Fibroblast of gingiva (primary cell): ENCODE measurements at regions not wholly inside any gene's neighbourhood (a gene's known extent, or its start where the extent isn't known, plus 50 kb on each side); places are given as distances from the start of the nearest gene placed in this dataset.
"Not testable (repeated sequence)": the region's sequence is repeated elsewhere in the genome, so short reads cannot be mapped to it uniquely, and the experiment has no call there.

Source experiments
- DNase-seq: peaks from one replicate; pipeline ENCODE4 v3.0.0-alpha.2; 2011; ENCODE audit warnings: low read depth

DNA sequence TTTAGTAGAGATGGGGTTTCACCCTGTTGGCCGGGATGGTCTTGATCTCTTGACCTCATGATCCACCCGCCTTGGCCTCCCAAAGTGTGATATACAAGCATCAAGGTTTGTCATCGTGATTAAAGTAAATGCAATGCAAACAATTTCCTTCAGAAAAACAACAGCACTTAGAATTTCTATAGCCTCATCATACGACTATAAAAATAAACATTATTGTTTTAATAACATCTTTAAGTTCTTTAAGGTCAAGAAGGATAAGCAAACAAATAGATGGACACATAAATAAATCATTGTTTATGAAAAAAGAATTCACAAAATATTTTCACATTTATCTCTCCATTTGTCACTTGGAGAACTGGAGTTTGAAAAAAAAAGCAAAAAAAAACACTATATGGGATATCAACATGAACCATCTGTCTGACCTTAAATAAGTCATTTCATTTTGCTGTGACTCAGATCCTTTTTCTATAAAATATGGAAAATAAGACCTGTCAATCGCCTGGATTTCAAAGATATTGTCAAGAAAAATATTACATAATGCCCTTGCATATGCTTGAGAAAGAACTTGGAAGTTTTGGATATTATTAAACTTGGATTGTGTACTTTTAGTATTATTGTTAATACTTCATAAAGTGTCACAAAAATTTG lies 642.0 kb upstream of the KCNMB2 start:
- DNase-seq, result peak; percentile 19

DNA sequence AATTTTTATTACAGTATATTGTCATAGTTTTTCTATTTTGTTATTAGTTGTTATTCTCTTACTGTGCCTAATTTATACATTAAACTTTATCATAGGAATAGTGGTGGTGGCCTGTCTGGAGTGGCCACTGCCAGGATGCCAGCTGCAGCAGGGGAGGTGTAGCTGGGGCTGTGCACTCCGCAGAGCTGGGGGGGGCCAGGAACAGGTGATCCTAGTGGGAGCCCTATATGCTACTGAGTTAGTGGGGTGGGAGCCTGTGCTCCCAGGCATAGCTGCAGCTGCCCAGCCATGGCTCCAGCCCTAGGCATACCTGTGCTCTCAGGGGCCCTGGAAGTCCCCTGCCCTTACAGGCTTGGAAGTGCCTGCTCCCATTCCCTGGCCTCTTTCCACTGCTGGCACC lies 638.1 kb upstream of the KCNMB2 start:
- no peak for DNase-seq

DNA sequence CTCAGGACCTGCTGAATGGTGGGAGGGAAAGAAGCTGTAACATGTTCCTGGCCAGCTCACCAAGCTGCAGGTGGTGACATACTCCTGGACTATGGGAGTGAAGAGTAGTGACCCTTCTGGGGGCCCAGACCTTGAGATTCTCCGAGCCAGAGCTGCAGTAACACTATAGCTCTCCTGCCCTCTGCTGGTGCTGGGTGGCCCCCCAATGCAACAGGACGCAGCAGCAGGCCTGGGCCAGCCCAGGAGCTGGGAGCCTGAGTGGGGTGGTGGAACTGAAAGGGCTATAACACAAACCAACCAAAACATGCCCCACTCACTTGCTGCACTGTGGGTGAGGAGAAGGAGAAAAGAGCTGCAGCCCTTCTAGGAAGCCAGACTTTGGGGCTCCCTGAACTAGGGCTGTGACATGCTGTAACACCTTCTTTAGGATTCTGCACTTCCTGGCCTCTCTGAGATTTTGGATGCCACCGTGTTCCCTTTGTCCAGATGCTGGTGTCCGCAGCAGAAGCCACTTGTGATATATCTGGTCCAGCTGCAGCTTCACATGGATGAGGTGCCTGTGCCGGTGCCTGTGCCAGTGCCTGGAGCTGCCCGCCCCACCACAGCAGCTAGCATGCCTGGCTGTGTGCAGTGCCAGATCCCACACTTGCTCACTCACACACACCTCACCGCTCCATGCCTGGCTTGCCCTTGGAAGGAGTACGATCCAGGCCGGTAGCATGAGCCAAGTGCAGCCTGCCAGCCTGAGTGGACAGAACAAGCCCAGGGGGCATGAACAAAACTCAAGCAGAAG lies 636.8 kb upstream of the KCNMB2 start:
- DNase-seq, result no peak

DNA sequence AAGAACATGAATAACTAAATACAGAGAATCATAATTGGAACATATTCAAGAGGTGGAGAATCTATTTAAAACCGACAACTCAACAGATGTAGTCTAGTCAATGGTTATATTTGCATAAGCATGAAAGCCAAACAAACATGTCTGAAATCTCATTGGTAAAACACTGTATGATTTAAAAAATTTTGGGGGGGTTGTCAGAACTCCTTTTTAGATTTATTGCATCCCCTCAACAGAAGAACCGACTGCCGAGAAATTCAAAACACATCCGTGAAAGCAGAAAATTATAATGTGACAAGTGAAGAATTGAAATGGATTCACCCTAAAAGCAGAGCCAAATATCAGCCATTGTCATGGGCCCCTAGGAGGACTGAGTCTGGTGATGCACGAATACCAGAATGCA lies 633.4 kb upstream of the KCNMB2 start:
- no peak for DNase-seq

DNA sequence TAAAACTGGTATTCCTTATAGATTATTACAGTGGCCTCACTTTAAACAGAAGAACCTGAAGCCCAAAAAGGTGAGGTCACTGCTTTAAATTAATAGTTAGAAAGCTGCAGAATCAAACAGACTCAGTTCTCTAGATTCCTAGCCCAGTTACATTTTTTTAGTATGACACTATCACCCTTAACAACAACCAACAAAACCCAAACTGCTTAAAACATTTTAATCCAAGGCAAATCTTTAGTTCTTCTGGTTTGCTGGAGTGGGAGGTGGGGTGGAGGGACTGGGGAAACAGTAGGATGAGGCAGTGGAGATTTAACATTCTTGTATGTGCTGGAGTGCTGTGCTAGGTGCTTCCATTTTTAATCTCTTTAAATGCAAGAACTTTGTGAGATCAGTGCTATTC lies 631.6 kb upstream of the KCNMB2 start:
- peak; percentile 16 for DNase-seq

DNA sequence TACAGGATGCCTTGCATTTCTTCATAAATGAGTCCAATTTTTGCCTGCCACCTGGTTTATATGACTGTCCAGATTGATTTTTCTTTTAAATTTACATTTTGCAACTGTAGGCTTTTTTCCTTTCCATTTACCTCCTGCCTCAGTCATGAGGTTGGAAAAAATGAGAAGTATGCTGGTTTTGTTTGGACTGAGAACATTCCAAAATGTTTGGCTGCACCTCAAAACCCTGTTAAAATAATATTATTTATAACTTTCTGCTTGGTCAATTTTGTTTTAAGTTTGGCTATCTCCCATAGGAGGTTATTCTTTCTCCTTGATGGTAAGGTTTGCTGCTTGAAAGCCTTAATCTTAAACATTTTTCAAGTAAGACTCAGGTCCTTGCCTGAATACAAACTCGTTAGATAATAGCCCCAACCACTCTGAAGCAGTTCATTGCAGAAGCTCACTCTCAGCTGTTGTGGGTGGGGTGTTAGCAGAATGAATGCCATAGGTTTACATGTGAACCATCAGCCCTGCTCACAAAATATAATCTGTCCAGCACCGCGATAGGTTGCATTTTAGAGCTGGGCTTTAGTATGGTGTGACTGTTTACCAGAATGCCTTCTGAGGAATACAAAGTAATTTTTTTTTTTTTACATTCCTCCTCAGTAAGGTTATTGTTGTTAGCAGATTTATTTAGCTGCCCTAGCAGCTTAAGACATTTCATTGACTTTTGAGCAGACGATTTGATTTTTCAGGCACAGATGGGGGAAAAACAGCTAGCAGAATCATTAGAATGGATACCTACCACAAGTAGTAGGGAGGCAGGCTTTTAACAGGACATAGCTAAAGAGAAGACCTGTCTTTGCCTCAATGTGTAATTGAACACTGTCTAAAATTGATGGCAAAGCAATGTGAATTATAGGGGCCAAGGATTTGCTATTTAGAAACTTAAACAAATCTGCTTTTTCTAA lies 630.8 kb upstream of the KCNMB2 start:
- DNase-seq, result peak; percentile 95

DNA sequence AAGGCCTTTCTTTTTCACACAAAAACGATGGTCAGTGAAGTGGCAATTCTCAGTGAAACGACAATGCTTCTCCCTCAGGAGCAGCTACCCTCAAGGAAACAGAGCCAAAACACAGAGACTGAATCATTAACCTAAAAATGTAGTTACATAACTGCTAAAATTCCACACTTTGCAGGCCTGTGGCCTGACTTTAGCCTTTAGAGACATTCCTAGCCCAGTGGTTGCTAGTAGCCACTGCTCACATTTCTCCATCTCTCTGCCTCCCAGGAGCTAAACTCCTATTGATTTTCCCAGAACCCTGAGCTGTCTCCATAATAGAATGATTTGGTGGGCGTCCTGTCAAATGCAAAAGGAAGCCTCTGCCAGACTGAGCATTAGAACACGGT lies 630.1 kb upstream of the KCNMB2 start:
- DNase-seq, result peak; percentile 73

DNA sequence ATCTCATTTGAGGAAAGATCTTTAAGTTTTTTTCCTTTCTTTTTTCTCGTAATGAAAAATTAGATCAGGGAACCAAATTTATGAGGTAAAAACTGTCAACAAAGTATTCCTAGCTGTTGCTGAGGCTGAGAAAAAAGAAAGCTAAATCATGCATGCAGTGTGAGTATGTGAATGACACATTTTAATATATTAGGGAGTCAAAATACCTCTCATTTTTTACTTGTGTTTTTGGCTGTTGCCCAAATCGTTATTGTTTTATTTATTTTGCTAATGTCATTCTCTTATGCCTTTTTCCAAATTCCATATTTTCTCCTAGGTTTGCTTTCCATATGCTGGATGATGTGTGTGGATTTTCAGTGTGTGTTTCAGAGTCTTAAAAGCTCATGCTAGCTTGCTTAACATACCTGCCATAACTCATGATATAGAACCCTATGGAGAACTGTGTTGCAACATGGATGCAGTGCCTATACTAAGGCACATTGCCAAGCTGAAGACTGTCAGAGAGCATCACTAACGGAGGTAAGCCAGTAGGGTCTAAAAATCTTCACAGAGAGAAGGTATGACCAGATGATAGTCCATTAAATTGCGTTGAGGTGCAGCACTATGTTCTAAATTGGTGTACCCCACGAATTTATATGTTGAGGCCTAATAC lies 629.5 kb upstream of the KCNMB2 start:
- DNase-seq, result peak; percentile 14

DNA sequence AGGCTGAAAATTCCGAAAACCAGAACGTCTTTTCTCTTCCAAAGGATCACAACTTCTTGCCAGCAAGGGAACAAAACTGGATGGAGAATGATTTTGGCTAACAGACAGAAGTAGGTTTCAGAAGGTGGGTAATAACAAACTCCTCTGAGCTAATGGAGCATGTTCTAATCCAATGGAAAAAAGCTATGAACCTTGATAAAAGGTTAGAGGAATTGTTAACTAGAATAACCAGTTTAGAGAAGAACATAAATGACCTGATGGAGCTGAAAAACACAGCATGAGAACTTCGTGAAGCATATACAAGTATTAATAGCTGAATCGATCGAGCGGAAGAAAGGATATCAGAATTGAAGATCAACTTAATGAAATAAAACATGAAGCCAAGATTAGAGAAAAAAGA lies 626.7 kb upstream of the KCNMB2 start:
- not testable (repeated sequence) for DNase-seq

DNA sequence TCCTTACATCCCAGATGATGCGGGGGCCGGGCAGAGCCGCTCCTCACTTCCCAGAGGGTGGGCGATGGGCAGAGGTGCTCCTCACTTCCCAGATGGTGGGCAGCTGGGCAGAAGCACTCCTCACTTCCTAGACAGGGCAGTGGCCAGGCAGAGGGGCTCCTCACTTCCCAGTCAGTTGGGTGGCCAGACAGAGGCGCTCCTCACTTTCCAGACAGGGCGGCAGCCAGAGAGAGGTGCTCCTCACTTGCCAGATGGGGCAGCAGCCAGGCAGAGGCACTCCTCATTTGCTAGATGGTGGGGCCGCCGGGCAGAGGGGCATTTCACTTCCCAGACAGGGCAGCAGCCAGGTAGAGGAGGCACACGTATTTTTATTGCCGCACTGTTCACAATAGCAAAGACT lies 622.0 kb upstream of the KCNMB2 start:
- no peak for DNase-seq

DNA sequence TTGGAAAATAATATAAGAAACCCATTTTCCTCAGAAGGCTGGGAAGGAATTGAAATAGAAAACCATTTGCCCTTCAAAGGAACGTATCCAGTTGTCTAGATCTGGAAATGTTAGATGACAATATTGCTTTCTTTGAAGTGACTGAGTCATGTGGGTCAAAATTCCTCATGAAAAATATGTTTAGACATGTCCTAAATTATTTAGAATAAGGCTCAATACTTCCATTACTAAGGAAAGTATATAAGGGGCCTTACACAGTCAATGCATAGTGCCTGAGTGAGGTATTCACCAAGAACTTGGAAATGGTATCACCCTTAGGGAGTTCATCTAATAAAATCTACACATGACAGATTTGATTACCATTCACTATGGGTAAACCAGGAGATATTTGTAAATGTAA lies 619.8 kb upstream of the KCNMB2 start:
- DNase-seq, result no peak

DNA sequence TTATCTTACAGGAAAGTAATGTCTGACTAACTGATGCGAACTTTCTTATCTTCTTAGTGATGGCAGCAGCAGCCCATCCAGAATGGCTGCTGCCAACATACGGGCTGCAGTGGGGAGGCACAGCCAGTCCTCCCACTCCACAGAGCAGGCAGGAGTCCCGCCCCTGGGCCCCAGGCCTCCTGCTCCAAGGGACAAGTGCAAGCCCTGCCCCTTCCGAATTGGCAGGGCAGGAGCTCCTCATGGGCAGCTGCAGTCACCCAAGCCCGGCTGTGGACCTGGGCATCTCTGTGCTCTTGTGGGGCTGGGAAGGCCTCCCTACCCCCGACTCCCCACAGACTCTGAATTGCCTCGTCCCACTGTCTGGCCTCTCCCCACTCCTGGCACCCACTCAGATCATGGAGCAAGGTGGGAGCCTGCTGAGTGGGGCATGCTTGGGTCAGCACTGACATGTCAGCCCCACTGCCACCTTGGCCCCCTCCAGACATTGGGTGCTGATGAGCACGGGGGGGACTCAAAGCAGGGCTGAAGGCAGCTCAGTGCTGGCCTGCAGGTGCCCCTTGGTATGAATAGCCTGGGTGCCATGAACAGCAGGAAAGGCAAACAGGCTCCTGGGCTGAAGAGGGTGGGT lies 618.9 kb upstream of the KCNMB2 start:
- no peak for DNase-seq

DNA sequence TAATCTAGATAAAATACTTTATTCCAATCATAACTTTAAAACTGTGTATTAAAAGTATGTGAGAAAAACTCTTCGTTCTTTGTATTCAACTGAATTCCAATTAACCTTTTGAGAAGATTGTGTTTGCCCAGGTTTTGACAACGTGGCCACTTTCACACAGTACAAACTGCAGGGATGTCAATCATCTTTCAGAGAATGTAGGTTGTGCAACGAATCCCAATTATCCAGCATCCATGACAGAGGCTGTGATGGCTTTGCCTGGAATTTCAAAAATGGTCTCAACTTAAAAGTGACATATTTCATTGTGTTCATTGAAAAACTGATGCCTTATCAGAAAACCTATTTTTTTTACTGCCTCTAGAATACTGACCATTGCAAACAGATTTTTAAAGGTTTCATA lies 615.1 kb upstream of the KCNMB2 start:
- DNase-seq, result no peak

DNA sequence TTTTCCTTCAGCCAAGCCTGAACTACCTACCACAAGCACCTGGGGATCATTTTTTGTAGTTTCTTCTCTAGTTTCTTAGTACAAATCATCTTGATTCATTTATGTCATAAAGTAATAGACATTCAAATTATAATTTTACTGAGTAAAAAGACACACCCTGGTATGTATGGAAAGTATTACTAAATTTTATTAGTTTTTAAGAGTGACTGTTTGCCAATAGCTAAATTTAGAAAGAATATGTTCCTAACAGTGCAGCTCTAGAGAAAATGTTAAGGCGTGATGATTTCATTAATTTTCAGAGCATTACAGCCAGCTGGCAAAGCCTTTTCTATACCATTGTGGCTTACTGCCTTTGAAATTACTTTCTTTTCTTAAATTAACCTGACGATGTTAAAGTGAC lies 612.0 kb upstream of the KCNMB2 start:
- no peak for DNase-seq

DNA sequence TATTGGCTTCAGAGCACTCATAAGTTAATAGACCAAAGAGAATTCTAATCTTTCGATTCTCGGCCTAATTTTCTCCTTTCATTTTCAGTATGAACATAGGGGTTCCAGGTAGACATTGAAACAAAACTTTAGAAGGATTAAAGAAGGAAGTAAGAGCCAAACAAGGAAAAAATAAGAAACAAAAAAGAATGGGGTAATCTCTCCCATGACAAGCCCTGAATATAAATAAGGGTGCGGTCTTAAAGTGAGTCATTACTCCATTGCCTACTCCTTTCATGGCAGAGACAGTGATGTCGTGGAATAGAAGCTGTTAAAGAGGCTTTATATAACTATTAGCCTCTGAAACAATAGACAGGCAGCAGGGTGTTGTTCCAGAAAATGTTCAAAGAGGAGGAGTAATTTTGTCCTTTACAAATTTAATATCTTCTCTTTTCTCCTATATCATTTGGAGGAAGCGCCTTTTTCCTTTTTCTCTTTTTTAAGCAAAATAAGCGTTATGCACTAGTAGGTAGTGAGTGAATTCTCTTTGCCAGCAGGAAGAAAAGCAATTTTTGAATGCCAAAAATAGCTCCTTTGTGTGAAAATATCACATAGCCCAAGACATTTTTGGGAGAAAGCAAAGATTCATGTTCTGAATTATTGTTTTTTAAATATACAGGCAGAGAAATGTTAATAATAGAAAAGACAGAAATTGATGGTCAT lies 607.9 kb upstream of the KCNMB2 start:
- peak; percentile 64 for DNase-seq

DNA sequence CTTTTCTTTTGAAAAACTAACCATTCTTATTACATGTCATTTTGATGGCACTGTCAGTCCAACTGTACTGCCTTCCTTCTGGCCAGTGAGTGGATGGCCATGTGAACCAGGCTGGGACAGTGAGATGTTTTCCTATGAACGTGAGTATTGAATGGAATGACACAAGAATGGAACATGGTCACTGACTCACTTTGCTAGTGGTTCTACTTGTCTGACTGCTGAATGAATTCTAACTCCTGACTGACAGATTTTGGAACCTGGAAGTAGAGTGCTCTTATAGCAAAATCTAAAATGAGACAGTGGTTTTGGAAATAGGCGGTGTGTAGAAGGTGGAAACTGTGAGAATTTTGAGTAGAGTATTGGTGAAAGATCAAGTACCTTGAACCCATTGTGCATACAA lies 606.9 kb upstream of the KCNMB2 start:
- no peak for DNase-seq

DNA sequence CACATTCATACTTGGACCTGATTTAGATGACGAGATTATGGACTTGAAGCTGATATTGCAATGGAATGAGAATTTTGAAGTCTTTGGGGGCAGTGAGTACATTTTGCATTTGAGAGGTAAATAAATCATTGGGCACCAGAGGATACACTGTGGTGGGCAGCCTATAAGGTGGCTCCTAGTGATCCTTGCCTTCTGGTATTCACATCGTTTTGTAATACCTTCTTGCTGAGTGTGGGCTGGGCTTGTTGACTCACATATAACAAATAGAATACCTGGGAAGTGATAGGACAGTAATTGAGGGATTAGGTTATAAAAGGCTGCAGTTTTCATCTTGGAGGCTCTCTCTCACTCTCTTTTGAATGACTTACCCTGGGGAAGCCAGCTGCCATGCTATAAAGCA lies 605.5 kb upstream of the KCNMB2 start:
- no peak for DNase-seq

DNA sequence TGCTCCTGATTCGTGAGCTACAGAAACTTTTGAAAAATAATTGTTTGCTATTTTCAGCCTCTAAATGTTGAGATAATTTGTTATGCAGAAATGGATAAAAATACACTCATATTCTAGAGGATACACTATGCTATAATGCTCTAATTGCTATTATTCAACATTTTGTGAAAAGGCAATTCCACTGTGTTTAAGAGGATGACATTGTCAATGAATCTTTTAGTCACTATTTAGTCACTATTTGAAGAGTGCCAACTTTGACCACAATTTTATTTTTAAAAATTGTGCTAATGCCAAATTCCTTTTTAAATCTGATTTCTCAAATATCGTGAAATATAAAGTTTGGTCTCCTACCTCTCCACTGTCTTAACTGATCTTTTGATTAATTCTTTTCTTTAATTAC lies 604.9 kb upstream of the KCNMB2 start:
- DNase-seq, result no peak

DNA sequence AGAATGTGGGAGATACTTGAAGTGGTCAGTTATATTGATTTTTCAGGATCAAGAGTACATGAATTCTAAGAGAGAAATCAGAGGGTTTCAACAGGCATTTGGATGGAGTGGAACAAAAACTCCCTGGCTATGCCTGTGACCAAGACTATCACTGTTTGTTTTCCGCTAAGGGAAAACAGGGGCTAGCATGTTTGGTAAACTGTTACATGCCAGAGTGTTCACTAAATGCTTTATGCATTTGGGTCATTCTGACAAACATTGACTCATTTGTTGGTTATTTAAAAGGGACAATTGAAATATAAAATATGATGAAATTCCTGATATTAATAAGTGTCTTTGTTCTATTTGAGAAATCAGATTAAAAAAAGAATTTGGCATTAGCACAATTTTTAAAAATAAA lies 603.9 kb upstream of the KCNMB2 start:
- no peak for DNase-seq

DNA sequence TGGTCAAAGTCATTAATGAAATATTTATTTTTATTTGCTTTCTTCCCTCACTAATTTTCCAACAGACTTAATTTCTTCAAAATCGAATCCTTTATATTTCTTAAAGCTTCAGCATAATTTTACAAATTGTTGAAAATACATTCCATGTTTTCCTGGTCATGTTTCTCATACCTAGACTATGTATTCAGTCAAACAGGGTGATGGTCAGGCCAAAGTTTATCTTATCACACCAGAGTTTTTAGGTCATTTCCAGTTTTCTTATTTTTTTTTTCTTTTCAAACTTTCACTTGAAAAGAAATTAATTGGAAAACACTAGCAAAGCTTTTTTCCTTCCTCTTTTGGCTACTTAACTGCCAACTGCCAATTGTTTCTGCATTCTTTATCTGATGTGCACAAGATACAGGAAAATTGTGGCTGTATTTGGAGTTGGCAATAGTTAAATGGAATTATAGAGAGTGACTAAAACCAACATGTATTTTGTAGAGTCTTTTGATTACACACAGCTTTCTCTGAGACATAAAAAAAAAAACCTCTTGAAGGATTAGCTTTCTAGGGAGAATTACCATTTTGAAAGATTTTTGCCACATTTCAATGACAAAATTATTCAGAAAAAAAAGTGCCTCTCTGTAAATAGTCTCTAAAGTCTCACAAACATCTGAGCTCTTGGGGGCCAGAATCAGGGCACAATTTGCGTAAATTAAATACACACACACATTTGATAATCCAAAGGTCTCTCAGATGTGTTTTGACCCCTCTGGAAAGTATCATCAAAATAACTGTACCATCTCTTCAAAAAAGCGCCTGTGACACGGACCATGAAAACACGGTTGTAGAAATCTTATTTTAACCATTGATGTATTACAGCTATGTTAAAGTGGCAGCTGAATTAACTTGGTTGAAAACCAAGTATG lies 603.2 kb upstream of the KCNMB2 start:
- peak; percentile 36 for DNase-seq
